Panc1 (cell line): ENCODE measurements at regions not wholly inside any gene's neighbourhood (a gene's known extent, or its start where the extent isn't known, plus 50 kb on each side); places are given as distances from the start of the nearest gene placed in this dataset.

Source experiments
- ATAC-seq: fragments of 200-7000 bp; cut with Tn5 transposase; 2 replicates; pipeline ENCODE4 v1.9.1; 2020; ENCODE audit warnings: mild to moderate bottlenecking, moderate library complexity
- BruUV-seq: library from RNA; stranded (reverse); fragments of 400-500 nt; replicated peaks from 2 replicates; lab custom pipeline; 2021; lab: Mats Ljungman, UMichigan
- CTCF ChIA-PET: fragments of 300-600 bp; sonication (Branson Sonifier 250); formaldehyde crosslinking; loops from one replicate; lab custom pipeline; 2022; ENCODE audit warnings: antibody characterized with exemption; lab: Charles Lee
- POLR2A ChIA-PET: fragments of 300-600 bp; sonication (Branson Sonifier 250); formaldehyde crosslinking; loops from one replicate; lab custom pipeline; 2022; ENCODE audit warnings: antibody characterized with exemption; lab: Charles Lee
- DNase-seq: peaks from one replicate; pipeline ENCODE4 v3.0.0-alpha.2; 2010; ENCODE audit warnings: low read depth, low spot score
- H3K27ac ChIP-seq: 2 replicates; pipeline ENCODE4 v1.5.1; 2011; ENCODE audit warnings: mild to moderate bottlenecking, low read length, inconsistent platforms
- H3K27me3 ChIP-seq: fragments of 200-500 bp; sonication (Bioruptor generic); 2 replicates; pipeline ENCODE4 v1.6.0; 2014; ENCODE audit warnings: low read length, inconsistent platforms; ENCODE audit not compliant: control insufficient read depth, insufficient read depth
- H3K36me3 ChIP-seq: fragments of 200-500 bp; sonication (Bioruptor generic); 2 replicates; pipeline ENCODE4 v1.5.1; 2014; ENCODE audit warnings: inconsistent platforms, mild to moderate bottlenecking, low read length, moderate library complexity; ENCODE audit not compliant: control insufficient read depth, insufficient read depth
- H3K4me1 ChIP-seq: 2 replicates; pipeline ENCODE4 v1.5.1; 2011; ENCODE audit warnings: inconsistent platforms, mild to moderate bottlenecking, low read length, moderate library complexity; ENCODE audit not compliant: control insufficient read depth, insufficient read depth
- H3K4me3 ChIP-seq, 2 experiments: 2 replicates each; pipeline ENCODE4 v1.5.1; 2011 to 2012; ENCODE audit warnings: low read depth in 2 of 2, low read length in 2 of 2, mild to moderate bottlenecking in 2 of 2, inconsistent platforms in 1 of 2, moderate library complexity in 1 of 2
- H3K9me3 ChIP-seq: fragments of 200-500 bp; sonication (Bioruptor generic); 2 replicates; pipeline ENCODE4 v1.5.1; 2014; ENCODE audit warnings: low read depth, mild to moderate bottlenecking, inconsistent platforms, low read length, moderate library complexity; ENCODE audit not compliant: control insufficient read depth, insufficient read depth
- POLR2AphosphoS5 ChIP-seq: IDR thresholded peaks from 2 replicates; pipeline ENCODE4 v1.6.1; 2012; ENCODE audit warnings: mild to moderate bottlenecking, low read depth, low read length, moderate library complexity
- SIN3A ChIP-seq: IDR thresholded peaks from 2 replicates; pipeline ENCODE4 v1.6.1; 2012; ENCODE audit warnings: low read depth, mild to moderate bottlenecking, low read length, moderate library complexity, borderline replicate concordance; ENCODE audit not compliant: insufficient read depth
- TCF7L2 ChIP-seq: IDR thresholded peaks from 2 replicates; pipeline ENCODE4 v1.6.1; 2011; ENCODE audit warnings: mild to moderate bottlenecking, low read depth, low read length, inconsistent platforms
- in situ Hi-C: cut with HindIII; loops from 2 replicates; pipeline ENCODE4 v1.10.0; 2016; ENCODE audit warnings: low sequenced_read_pairs, low pct_unique_long_range_greater_than_20kb
- intact Hi-C: fragments of 100-400 bp; cut with micrococcal nuclease; formaldehyde crosslinking; loops from one replicate; pipeline ENCODE4 v1.10.0; 2022; ENCODE audit not compliant: unreplicated experiment
- TF ChIP-seq, protein P1 (sequence below), 2 experiments: IDR thresholded peaks; 2 replicates each; pipeline ENCODE4 v1.6.1; 2011 to 2012; ENCODE audit warnings: low read depth in 2 of 2, control low read depth in 1 of 2, low read length in 1 of 2, mild to moderate bottlenecking in 1 of 2, moderate library complexity in 1 of 2; ENCODE audit not compliant: insufficient read depth in 1 of 2
- TF ChIP-seq, protein P2 (sequence below): fragments of 450-650 bp; IDR thresholded peaks from 2 replicates; pipeline ENCODE4 v1.5.1; 2017; ENCODE audit warnings: mild to moderate bottlenecking

DNA sequence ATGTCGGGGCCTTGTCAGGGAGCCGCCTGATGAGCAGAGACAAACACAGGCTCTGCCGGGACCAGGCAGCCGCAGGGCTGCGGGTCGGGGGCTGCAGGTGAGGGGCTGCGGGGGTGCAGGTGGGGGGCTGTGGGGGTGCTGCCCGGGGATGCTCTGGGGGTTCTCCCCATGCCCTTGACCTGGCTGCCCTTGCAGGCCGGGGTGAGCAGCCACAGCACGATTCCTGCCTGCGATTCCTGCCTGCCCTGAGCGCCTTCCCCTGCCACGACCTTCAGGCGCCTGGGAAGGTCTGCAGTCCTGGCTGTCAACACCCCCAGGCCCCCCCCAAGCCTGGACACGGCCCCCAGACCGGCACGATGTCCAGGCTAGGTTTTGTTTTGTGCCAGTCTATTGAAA lies 106.3 kb downstream of the FAM53A start:
- TF ChIP-seq TCF7L2: no peak
- TF ChIP-seq SIN3A: no peak
- TF ChIP-seq, protein P1, sequence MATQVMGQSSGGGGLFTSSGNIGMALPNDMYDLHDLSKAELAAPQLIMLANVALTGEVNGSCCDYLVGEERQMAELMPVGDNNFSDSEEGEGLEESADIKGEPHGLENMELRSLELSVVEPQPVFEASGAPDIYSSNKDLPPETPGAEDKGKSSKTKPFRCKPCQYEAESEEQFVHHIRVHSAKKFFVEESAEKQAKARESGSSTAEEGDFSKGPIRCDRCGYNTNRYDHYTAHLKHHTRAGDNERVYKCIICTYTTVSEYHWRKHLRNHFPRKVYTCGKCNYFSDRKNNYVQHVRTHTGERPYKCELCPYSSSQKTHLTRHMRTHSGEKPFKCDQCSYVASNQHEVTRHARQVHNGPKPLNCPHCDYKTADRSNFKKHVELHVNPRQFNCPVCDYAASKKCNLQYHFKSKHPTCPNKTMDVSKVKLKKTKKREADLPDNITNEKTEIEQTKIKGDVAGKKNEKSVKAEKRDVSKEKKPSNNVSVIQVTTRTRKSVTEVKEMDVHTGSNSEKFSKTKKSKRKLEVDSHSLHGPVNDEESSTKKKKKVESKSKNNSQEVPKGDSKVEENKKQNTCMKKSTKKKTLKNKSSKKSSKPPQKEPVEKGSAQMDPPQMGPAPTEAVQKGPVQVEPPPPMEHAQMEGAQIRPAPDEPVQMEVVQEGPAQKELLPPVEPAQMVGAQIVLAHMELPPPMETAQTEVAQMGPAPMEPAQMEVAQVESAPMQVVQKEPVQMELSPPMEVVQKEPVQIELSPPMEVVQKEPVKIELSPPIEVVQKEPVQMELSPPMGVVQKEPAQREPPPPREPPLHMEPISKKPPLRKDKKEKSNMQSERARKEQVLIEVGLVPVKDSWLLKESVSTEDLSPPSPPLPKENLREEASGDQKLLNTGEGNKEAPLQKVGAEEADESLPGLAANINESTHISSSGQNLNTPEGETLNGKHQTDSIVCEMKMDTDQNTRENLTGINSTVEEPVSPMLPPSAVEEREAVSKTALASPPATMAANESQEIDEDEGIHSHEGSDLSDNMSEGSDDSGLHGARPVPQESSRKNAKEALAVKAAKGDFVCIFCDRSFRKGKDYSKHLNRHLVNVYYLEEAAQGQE (IDR thresholded peaks at IDR 0.05; ENCODE audit: insufficient read depth in 1 of 2, low read depth in 2 of 2, low read length in 1 of 2): no peak
- TF ChIP-seq, protein P2, sequence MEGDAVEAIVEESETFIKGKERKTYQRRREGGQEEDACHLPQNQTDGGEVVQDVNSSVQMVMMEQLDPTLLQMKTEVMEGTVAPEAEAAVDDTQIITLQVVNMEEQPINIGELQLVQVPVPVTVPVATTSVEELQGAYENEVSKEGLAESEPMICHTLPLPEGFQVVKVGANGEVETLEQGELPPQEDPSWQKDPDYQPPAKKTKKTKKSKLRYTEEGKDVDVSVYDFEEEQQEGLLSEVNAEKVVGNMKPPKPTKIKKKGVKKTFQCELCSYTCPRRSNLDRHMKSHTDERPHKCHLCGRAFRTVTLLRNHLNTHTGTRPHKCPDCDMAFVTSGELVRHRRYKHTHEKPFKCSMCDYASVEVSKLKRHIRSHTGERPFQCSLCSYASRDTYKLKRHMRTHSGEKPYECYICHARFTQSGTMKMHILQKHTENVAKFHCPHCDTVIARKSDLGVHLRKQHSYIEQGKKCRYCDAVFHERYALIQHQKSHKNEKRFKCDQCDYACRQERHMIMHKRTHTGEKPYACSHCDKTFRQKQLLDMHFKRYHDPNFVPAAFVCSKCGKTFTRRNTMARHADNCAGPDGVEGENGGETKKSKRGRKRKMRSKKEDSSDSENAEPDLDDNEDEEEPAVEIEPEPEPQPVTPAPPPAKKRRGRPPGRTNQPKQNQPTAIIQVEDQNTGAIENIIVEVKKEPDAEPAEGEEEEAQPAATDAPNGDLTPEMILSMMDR: no peak
- no peak for TF ChIP-seq POLR2AphosphoS5
- ATAC-seq (no peak), DNase-seq (no peak)
- no peak overlapping the region for H3K27ac ChIP-seq
- in situ Hi-C loops (no loop called here), intact Hi-C loops (no loop called here)
- no peaks in the 10 kb centered on the region for H3K27me3 ChIP-seq
- no TSS peak for BruUV-seq
- H3K4me1 ChIP-seq: peaks cover 4% of the 10 kb centered on the region; the same call in 1 of the 2 replicates
- CTCF ChIA-PET: interaction anchor here (0.5 kb wide), 1 partner anchor 440 kb away, joined by 3 read pairs; no protein-coding TSS in a partner anchor
- POLR2A ChIA-PET: no interaction called here
- H3K36me3 ChIP-seq: no peaks in the 10 kb centered on the region
- no peak overlapping the region for H3K4me3 ChIP-seq
- no peaks in the 10 kb centered on the region for H3K9me3 ChIP-seq

DNA sequence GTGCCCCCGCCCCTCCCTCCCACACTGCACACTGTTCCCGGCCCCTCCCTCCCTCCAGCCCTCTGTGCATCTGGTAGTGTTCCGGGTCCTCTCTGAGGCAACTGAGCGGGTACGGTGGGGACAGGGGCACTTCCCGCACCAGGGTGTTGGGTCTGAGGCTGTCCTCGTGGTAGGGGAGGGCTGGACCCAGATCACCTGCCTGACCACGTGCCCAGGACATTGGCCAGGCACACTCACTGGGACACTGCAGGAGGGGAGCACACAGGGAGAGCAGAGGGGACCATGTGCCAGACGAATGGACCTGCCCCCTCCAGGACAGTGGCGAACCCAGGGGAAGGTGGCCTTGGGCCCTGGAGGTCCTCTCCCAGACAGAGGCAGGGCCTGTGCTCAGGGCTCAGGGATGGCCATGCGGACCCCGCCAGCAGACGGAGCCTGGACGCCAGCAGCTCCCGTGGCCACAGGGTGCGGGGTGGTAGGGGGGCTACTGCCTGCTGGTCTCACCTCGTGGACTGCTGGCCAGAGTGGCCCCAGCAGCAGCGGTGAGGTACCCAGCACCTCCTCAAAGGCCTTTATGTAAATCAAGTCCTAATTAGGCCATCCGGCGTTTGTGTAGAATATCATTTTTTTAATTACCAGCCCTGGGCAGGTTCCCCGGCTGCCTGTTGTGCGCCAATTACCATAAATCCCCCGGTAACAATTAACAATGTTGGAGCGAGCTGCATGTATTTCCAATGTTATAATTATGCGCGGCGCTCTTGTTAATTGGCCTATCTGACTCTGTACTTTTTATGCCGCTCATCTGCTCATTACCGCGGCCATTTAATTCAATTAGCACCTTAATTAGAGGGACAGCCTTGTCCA lies 106.9 kb downstream of the FAM53A start:
- no peak for DNase-seq
- no peak overlapping the region for H3K27ac ChIP-seq
- BruUV-seq: no TSS peak
- ChIA-PET POLR2A (no interaction called here), CTCF (interaction anchor here (0.5 kb wide), 1 partner anchor 440 kb away, joined by 3 read pairs; no protein-coding TSS in a partner anchor)
- intact Hi-C loops: no loop called here
- peaks cover 4% of the 10 kb centered on the region; the same call in 1 of the 2 replicates for H3K4me1 ChIP-seq
- no peaks in the 10 kb centered on the region for H3K27me3 ChIP-seq
- ATAC-seq: no peak
- no peak overlapping the region for H3K4me3 ChIP-seq
- no peaks in the 10 kb centered on the region for H3K36me3 ChIP-seq
- no peaks in the 10 kb centered on the region for H3K9me3 ChIP-seq
- TF ChIP-seq, protein P2: no peak
- TF ChIP-seq, protein P1 (IDR thresholded peaks at IDR 0.05; ENCODE audit: insufficient read depth in 1 of 2, low read depth in 2 of 2, low read length in 1 of 2): no peak
- TF ChIP-seq SIN3A (no peak), TCF7L2 (no peak), POLR2AphosphoS5 (no peak)
- in situ Hi-C loops: no loop called here
